Cardiac muscle cell (in vitro differentiated cells and primary cell): ENCODE measurements at regions not wholly inside any gene's neighbourhood (a gene's known extent, or its start where the extent isn't known, plus 50 kb on each side); places are given as distances from the start of the nearest gene placed in this dataset.

Source experiments
- DNase-seq, 2 donors: peaks; one replicate each; pipeline versions ENCODE4 v3.0.0 to v3.0.0-alpha.2; 2010 to 2017; ENCODE audit warnings: low read depth in 1 of 2, low spot score in 1 of 2
- H3K27ac ChIP-seq: fragments of 200-600 bp; sonication (generic); 2 replicates; pipeline ENCODE4 v1.5.1; 2016
- H3K27me3 ChIP-seq: fragments of 200-600 bp; sonication (generic); 2 replicates; pipeline ENCODE4 v1.6.0; 2016; ENCODE audit warnings: control low read depth
- H3K36me3 ChIP-seq: fragments of 200-600 bp; sonication (generic); 2 replicates; pipeline ENCODE4 v1.5.1; 2016; ENCODE audit warnings: control low read depth
- H3K4me1 ChIP-seq: fragments of 200-600 bp; sonication (generic); 2 replicates; pipeline ENCODE4 v1.8.1; 2017; ENCODE audit warnings: low read depth, mild to moderate bottlenecking, mixed run types
- H3K4me3 ChIP-seq: fragments of 200-600 bp; sonication (generic); 2 replicates; pipeline ENCODE4 v1.5.1; 2016; ENCODE audit warnings: mild to moderate bottlenecking
- H3K9me3 ChIP-seq: fragments of 200-600 bp; sonication (generic); 2 replicates; pipeline ENCODE4 v1.5.1; 2017; ENCODE audit warnings: low read depth, mild to moderate bottlenecking, control low read depth
- CTCF ChIP-seq: IDR thresholded peaks from 2 replicates; pipeline ENCODE4 v1.5.1; 2012; ENCODE audit warnings: low read depth, mild to moderate bottlenecking, low read length

- H3K4me1 ChIP-seq: no peaks in the 10 kb centered on the region
- no peak for DNase-seq
- H3K9me3 ChIP-seq: no peaks in the 10 kb centered on the region
- no peak overlapping the region for H3K27ac ChIP-seq
- no peaks in the 10 kb centered on the region for H3K36me3 ChIP-seq
- no peak overlapping the region for H3K4me3 ChIP-seq
- H3K27me3 ChIP-seq: no peaks in the 10 kb centered on the region
- TF ChIP-seq CTCF: no peak
Observed at GRCh38 chr20:39633689-39634088, 671.5 kb downstream of the DHX35 start.

- H3K4me1 ChIP-seq: no peaks in the 10 kb centered on the region
- DNase-seq: no peak
- no peak overlapping the region for H3K27ac ChIP-seq
- no peak overlapping the region for H3K4me3 ChIP-seq
- no peak for TF ChIP-seq CTCF
- H3K9me3 ChIP-seq: no peaks in the 10 kb centered on the region
- H3K36me3 ChIP-seq: no peaks in the 10 kb centered on the region
- H3K27me3 ChIP-seq: no peaks in the 10 kb centered on the region
Observed at GRCh38 chr20:39632757-39633156, 670.6 kb downstream of the DHX35 start.

- Histone ChIP-seq H3K4me1 (no peaks in the 10 kb centered on the region), H3K4me3 (no peak overlapping the region), H3K36me3 (no peaks in the 10 kb centered on the region), H3K27ac (no peak overlapping the region), H3K9me3 (no peaks in the 10 kb centered on the region), H3K27me3 (no peaks in the 10 kb centered on the region)
- no peak for DNase-seq
- no peak for TF ChIP-seq CTCF
Observed at GRCh38 chr20:39632176-39632575, 670.0 kb downstream of the DHX35 start.

GRCh38 chr20:39631557-39631956 is 669.4 kb downstream of the DHX35 start:
- DNase-seq: no peak
- TF ChIP-seq CTCF: no peak
- no peak overlapping the region for H3K27ac ChIP-seq
- H3K9me3 ChIP-seq: no peaks in the 10 kb centered on the region
- no peaks in the 10 kb centered on the region for H3K36me3 ChIP-seq
- H3K4me3 ChIP-seq: no peak overlapping the region
- H3K4me1 ChIP-seq: no peaks in the 10 kb centered on the region
- H3K27me3 ChIP-seq: no peaks in the 10 kb centered on the region

- H3K27ac ChIP-seq: no peak overlapping the region
- H3K36me3 ChIP-seq: no peaks in the 10 kb centered on the region
- no peak for DNase-seq
- H3K27me3 ChIP-seq: no peaks in the 10 kb centered on the region
- H3K4me1 ChIP-seq: no peaks in the 10 kb centered on the region
- H3K9me3 ChIP-seq: no peaks in the 10 kb centered on the region
- H3K4me3 ChIP-seq: no peak overlapping the region
- no peak for TF ChIP-seq CTCF
Observed at GRCh38 chr20:39630215-39630908, 668.2 kb downstream of the DHX35 start.
